OCI-LY7 (cell line): ENCODE measurements at regions not wholly inside any gene's neighbourhood (a gene's known extent, or its start where the extent isn't known, plus 50 kb on each side); places are given as distances from the start of the nearest gene placed in this dataset.

Source experiments
- BruUV-seq: library from RNA; stranded (reverse); fragments of 400-500 nt; replicated peaks from 2 replicates; lab custom pipeline; 2021; lab: Mats Ljungman, UMichigan
- CTCF ChIA-PET: fragments of 300-600 bp; sonication (Branson Sonifier 250); formaldehyde crosslinking; loops from one replicate; lab custom pipeline; 2022; ENCODE audit warnings: antibody characterized with exemption; ENCODE audit not compliant: unreplicated experiment; lab: Charles Lee
- POLR2A ChIA-PET: fragments of 300-600 bp; sonication (Branson Sonifier 250); formaldehyde crosslinking; loops from one replicate; lab custom pipeline; 2022; ENCODE audit warnings: antibody characterized with exemption; lab: Charles Lee
- DNase-seq: peaks from one replicate; pipeline ENCODE4 v3.0.0-alpha.2; 2015; ENCODE audit warnings: low spot score
- H2AFZ ChIP-seq: fragments of 200-600 bp; sonication (generic), shearing (Covaris generic); 2 replicates; pipeline ENCODE4 v1.6.1; 2014; ENCODE audit warnings: mild to moderate bottlenecking, antibody characterized with exemption, low read length, moderate library complexity
- H3K27ac ChIP-seq: fragments of 200-600 bp; sonication (generic); 2 replicates; pipeline ENCODE4 v1.5.1; 2014; ENCODE audit warnings: mixed run types, low read depth, mild to moderate bottlenecking, moderate library complexity, low read length, inconsistent platforms; ENCODE audit not compliant: poor library complexity, severe bottlenecking
- H3K36me3 ChIP-seq: fragments of 200-600 bp; sonication (generic); 2 replicates; pipeline ENCODE4 v1.6.1; 2014; ENCODE audit warnings: mild to moderate bottlenecking, antibody characterized with exemption, low read length, moderate library complexity, mixed read lengths; ENCODE audit not compliant: insufficient read depth
- H3K4me1 ChIP-seq: fragments of 200-600 bp; sonication (generic); 2 replicates; pipeline ENCODE4 v1.5.1; 2014; ENCODE audit warnings: mild to moderate bottlenecking, low read length; ENCODE audit not compliant: insufficient read depth, poor library complexity, severe bottlenecking
- H3K4me2 ChIP-seq: fragments of 200-600 bp; sonication (generic); 2 replicates; pipeline ENCODE4 v1.6.1; 2014; ENCODE audit warnings: mild to moderate bottlenecking, low read length
- H3K4me3 ChIP-seq: fragments of 200-600 bp; sonication (generic); 2 replicates; pipeline ENCODE4 v1.5.1; 2014; ENCODE audit warnings: mild to moderate bottlenecking, low read depth, low read length; ENCODE audit not compliant: poor library complexity, severe bottlenecking
- H3K79me2 ChIP-seq: fragments of 200-600 bp; sonication (generic); 2 replicates; pipeline ENCODE4 v1.6.1; 2016; ENCODE audit warnings: low read depth, mild to moderate bottlenecking, low read length, moderate library complexity, mixed read lengths; ENCODE audit not compliant: insufficient read depth
- H3K9me2 ChIP-seq: fragments of 200-600 bp; sonication (generic); 2 replicates; pipeline ENCODE4 v1.6.1; 2016; ENCODE audit warnings: mild to moderate bottlenecking, low read length, mixed read lengths; ENCODE audit not compliant: insufficient read depth
- H3K9me3 ChIP-seq: fragments of 200-600 bp; sonication (generic); 2 replicates; pipeline ENCODE4 v1.6.1; 2014; ENCODE audit warnings: mild to moderate bottlenecking, mixed run types, low read length, mixed read lengths
- H4K20me1 ChIP-seq: fragments of 200-600 bp; sonication (generic); 2 replicates; pipeline ENCODE4 v1.6.1; 2014; ENCODE audit warnings: mild to moderate bottlenecking, antibody characterized with exemption, low read length, moderate library complexity, mixed read lengths; ENCODE audit not compliant: insufficient read depth
- EZH2phosphoT487 ChIP-seq: fragments of 200-600 bp; sonication (generic); IDR thresholded peaks from 2 replicates; pipeline ENCODE4 v1.6.1; 2018; ENCODE audit warnings: low read depth, borderline replicate concordance, mild to moderate bottlenecking, mixed run types, antibody characterized with exemption, low read length, moderate library complexity, mixed read lengths
- intact Hi-C: fragments of 100-400 bp; cut with micrococcal nuclease; formaldehyde crosslinking; loops from one replicate; pipeline ENCODE4 v1.10.0; 2022; ENCODE audit not compliant: unreplicated experiment
- TF ChIP-seq, protein P1 (sequence below): fragments of 200-600 bp; sonication (generic); conservative IDR thresholded peaks from 2 replicates; pipeline ENCODE4 v1.5.1; 2014; ENCODE audit warnings: mild to moderate bottlenecking, antibody characterized with exemption, low read length, moderate library complexity, mixed read lengths

- Histone ChIP-seq H2AFZ (no peak overlapping the region), H3K4me1 (no peaks in the 10 kb centered on the region), H4K20me1 (no peaks in the 10 kb centered on the region), H3K4me2 (no peak overlapping the region), H3K4me3 (no peak overlapping the region), H3K9me2 (no peaks in the 10 kb centered on the region), H3K79me2 (no peaks in the 10 kb centered on the region), H3K9me3 (no peaks in the 10 kb centered on the region), H3K36me3 (no peaks in the 10 kb centered on the region), H3K27ac (no peak overlapping the region)
- ChIA-PET POLR2A (interaction anchor here (1.8 kb wide), 1 partner anchor 32 kb away, joined by 3 read pairs; no protein-coding TSS in a partner anchor), CTCF (no interaction called here)
- BruUV-seq, result no TSS peak
- intact Hi-C loops, result no loop called here
- DNase-seq, result no peak
- TF ChIP-seq, protein P1, sequence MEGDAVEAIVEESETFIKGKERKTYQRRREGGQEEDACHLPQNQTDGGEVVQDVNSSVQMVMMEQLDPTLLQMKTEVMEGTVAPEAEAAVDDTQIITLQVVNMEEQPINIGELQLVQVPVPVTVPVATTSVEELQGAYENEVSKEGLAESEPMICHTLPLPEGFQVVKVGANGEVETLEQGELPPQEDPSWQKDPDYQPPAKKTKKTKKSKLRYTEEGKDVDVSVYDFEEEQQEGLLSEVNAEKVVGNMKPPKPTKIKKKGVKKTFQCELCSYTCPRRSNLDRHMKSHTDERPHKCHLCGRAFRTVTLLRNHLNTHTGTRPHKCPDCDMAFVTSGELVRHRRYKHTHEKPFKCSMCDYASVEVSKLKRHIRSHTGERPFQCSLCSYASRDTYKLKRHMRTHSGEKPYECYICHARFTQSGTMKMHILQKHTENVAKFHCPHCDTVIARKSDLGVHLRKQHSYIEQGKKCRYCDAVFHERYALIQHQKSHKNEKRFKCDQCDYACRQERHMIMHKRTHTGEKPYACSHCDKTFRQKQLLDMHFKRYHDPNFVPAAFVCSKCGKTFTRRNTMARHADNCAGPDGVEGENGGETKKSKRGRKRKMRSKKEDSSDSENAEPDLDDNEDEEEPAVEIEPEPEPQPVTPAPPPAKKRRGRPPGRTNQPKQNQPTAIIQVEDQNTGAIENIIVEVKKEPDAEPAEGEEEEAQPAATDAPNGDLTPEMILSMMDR, result no peak
- TF ChIP-seq EZH2phosphoT487, result no peak
These were observed 727.6 kb upstream of the SOX11 start for GRCh38 chr2:4964579-4964978.

GRCh38 chr2:4965556-4966320, 726.4 kb upstream of the SOX11 start:
- H3K9me2 ChIP-seq, result no peaks in the 10 kb centered on the region
- no peak overlapping the region for H2AFZ ChIP-seq
- no peaks in the 10 kb centered on the region for H3K79me2 ChIP-seq
- no peaks in the 10 kb centered on the region for H4K20me1 ChIP-seq
- no peak for DNase-seq
- TF ChIP-seq EZH2phosphoT487, result no peak
- TF ChIP-seq, protein P1, result no peak
- no peaks in the 10 kb centered on the region for H3K9me3 ChIP-seq
- POLR2A ChIA-PET, result interaction anchor here (0.7 to 1.8 kb wide), 3 partner anchors 12 to 328 kb away, joined by 3 to 4 read pairs (median 3); no protein-coding TSS in a partner anchor
- H3K4me3 ChIP-seq, result no peak overlapping the region
- no peak overlapping the region for H3K4me2 ChIP-seq
- H3K36me3 ChIP-seq, result no peaks in the 10 kb centered on the region
- H3K4me1 ChIP-seq, result no peaks in the 10 kb centered on the region
- intact Hi-C loops, result no loop called here
- no peak overlapping the region for H3K27ac ChIP-seq
- no TSS peak for BruUV-seq
- CTCF ChIA-PET, result no interaction called here

- no TSS peak for BruUV-seq
- H4K20me1 ChIP-seq, result no peaks in the 10 kb centered on the region
- H3K4me3 ChIP-seq, result no peak overlapping the region
- ChIA-PET CTCF (no interaction called here), POLR2A (interaction anchor here (0.6 kb wide), 1 partner anchor 43 kb away, joined by 5 read pairs; no protein-coding TSS in a partner anchor)
- H3K9me2 ChIP-seq, result no peaks in the 10 kb centered on the region
- no peaks in the 10 kb centered on the region for H3K79me2 ChIP-seq
- no peak overlapping the region for H3K4me2 ChIP-seq
- no peak overlapping the region for H2AFZ ChIP-seq
- no peak overlapping the region for H3K27ac ChIP-seq
- no peak for DNase-seq
- H3K9me3 ChIP-seq, result no peaks in the 10 kb centered on the region
- TF ChIP-seq, protein P1, result no peak
- no peak for TF ChIP-seq EZH2phosphoT487
- intact Hi-C loops, result no loop called here
- no peaks in the 10 kb centered on the region for H3K4me1 ChIP-seq
- H3K36me3 ChIP-seq, result no peaks in the 10 kb centered on the region
These were observed 725.0 kb upstream of the SOX11 start for GRCh38 chr2:4967206-4967605.
